K562 (cell line): ENCODE measurements at regions not wholly inside any gene's neighbourhood (a gene's known extent, or its start where the extent isn't known, plus 50 kb on each side); places are given as distances from the start of the nearest gene placed in this dataset.

ENCODE experiments used
- ATAC-seq: fragments of 200-7000 bp; cut with Tn5 transposase; 3 replicates; pipeline ENCODE4 v1.9.1; 2020; ENCODE audit warnings: moderate library complexity
- BruUV-seq: library from RNA; stranded (reverse); fragments of 400-500 nt; replicated peaks from 2 replicates; lab custom pipeline; 2021; lab: Mats Ljungman, UMichigan
- CTCF ChIA-PET: fragments of 300-600 bp; formaldehyde crosslinking; extraction: SDS; loops from one replicate; lab custom pipeline; 2021; ENCODE audit warnings: low intra/inter-chr PET ratio; lab: Yijun Ruan, JAX
- POLR2A ChIA-PET: fragments of 300-600, 350-650 bp; sonication (Branson Sonifier 250); formaldehyde crosslinking; extraction: SDS; loops from one replicate; lab custom pipeline; 2021; ENCODE audit warnings: antibody characterized with exemption, inconsistent platforms; lab: Yijun Ruan, JAX
- DNase-seq, 4 experiments: peaks; one replicate each; pipeline versions ENCODE4 v3.0.0 to v3.0.0-alpha.2; 2011 to 2018; ENCODE audit warnings: low spot score in 3 of 4, mixed read lengths in 3 of 4; ENCODE audit errors: extremely low read depth in 1 of 4
- FAIRE-seq: peaks from 2 replicates; lab custom pipeline; 2011; peaks lifted over from hg19 to GRCh38; lab: Jason Lieb, UNC
- H2AFZ ChIP-seq: 2 replicates; pipeline ENCODE4 v1.6.0; 2011; ENCODE audit warnings: low read depth, low read length, control low read depth, inconsistent platforms
- H3K27ac ChIP-seq: fragments of 200-600 bp; 3 replicates; pipeline ENCODE4 v1.8.0; 2011; ENCODE audit warnings: low read depth, mild to moderate bottlenecking, control low read depth, inconsistent platforms, low read length, moderate library complexity, mixed read lengths; ENCODE audit errors: extremely low read depth
- H3K27me3 ChIP-seq, 2 experiments: fragments of 300-600 bp in 1 of 2; 2 replicates in 1 of 2; 3 replicates in 1 of 2; pipeline versions ENCODE4 v1.6.0 to v1.8.0; 2011; ENCODE audit warnings: inconsistent platforms in 2 of 2, low read length in 2 of 2, mild to moderate bottlenecking in 1 of 2, mixed read lengths in 1 of 2, moderate library complexity in 1 of 2; ENCODE audit not compliant: control insufficient read depth in 2 of 2, insufficient read depth in 2 of 2
- H3K36me3 ChIP-seq: fragments of 300-600 bp; 3 replicates; pipeline ENCODE4 v1.8.0; 2011; ENCODE audit warnings: mild to moderate bottlenecking, low read length, inconsistent platforms; ENCODE audit not compliant: control insufficient read depth, insufficient read depth
- H3K4me1 ChIP-seq, 2 experiments: fragments of 200-600 bp in 1 of 2; replicated peaks in 1 of 2; 2 replicates in 1 of 2; 3 replicates in 1 of 2; pipeline versions ENCODE4 v1.5.1 to v1.8.0; 2011; ENCODE audit warnings: inconsistent platforms in 2 of 2, low read length in 2 of 2, mild to moderate bottlenecking in 1 of 2, mixed read lengths in 1 of 2, moderate library complexity in 1 of 2; ENCODE audit not compliant: control insufficient read depth in 2 of 2, insufficient read depth in 2 of 2
- H3K4me2 ChIP-seq: 2 replicates; pipeline ENCODE4 v1.6.1; 2011; ENCODE audit warnings: low read length, control low read depth, inconsistent platforms, mixed read lengths; ENCODE audit not compliant: insufficient read depth
- H3K4me3 ChIP-seq: fragments of 200-600 bp; sonication (generic), shearing (Covaris generic); 2 replicates; pipeline ENCODE4 v1.5.1; 2016; ENCODE audit warnings: control low read depth, inconsistent platforms
- H3K79me2 ChIP-seq: fragments of 200-600 bp; 3 replicates; pipeline ENCODE4 v1.8.0; 2011; ENCODE audit warnings: low read length, inconsistent platforms; ENCODE audit not compliant: control insufficient read depth, insufficient read depth
- H3K9ac ChIP-seq, 2 experiments: 2 replicates each; pipeline versions ENCODE4 v1.6.0 to v1.6.1; 2011; ENCODE audit warnings: low read depth in 2 of 2, low read length in 2 of 2, control low read depth in 1 of 2, inconsistent platforms in 1 of 2, mild to moderate bottlenecking in 1 of 2, mixed read lengths in 1 of 2; ENCODE audit not compliant: insufficient read depth in 1 of 2
- H3K9me1 ChIP-seq: one replicate; pipeline ENCODE4 v1.6.0; 2011; ENCODE audit warnings: inconsistent platforms, mild to moderate bottlenecking, low read length, moderate library complexity; ENCODE audit not compliant: control insufficient read depth, insufficient read depth
- H3K9me3 ChIP-seq: replicated peaks from 2 replicates; pipeline ENCODE4 v1.5.1; 2011; ENCODE audit warnings: low read depth, low read length, inconsistent platforms; ENCODE audit not compliant: control insufficient read depth, insufficient read depth
- H4K20me1 ChIP-seq: replicated peaks from 2 replicates; pipeline ENCODE4 v1.6.1; 2011; ENCODE audit warnings: low read length, inconsistent platforms, mixed read lengths; ENCODE audit not compliant: control insufficient read depth, insufficient read depth
- CEBPG ChIP-seq, 3 experiments: fragments of 200-800 bp in 1 of 3; sonication (Bioruptor generic) in 1 of 3; sonication (generic) in 1 of 3; formaldehyde crosslinking in 1 of 3; IDR thresholded peaks in 2 of 3; conservative IDR thresholded peaks in 1 of 3; 2 replicates each; pipeline versions ENCODE4 v1.6.1 to v1.8.0; 2016 to 2022; ENCODE audit warnings: missing compliant biosample characterization in 2 of 3, missing genetic modification characterization in 2 of 3, mild to moderate bottlenecking in 1 of 3, missing genetic modification reagents in 1 of 3
- FOSL1 ChIP-seq: fragments of 200-800 bp; sonication (Bioruptor generic); conservative IDR thresholded peaks from 2 replicates; pipeline ENCODE4 v1.6.1; 2016; ENCODE audit warnings: missing genetic modification characterization, missing compliant biosample characterization
- GATAD2B ChIP-seq: fragments of 450-650 bp; IDR thresholded peaks from 2 replicates; pipeline ENCODE4 v1.6.1; 2017; ENCODE audit warnings: mild to moderate bottlenecking, borderline replicate concordance
- MCM5 ChIP-seq: fragments of 450-650 bp; IDR thresholded peaks from 2 replicates; pipeline ENCODE4 v1.6.1; 2016; ENCODE audit warnings: low read depth
- NCOA6 ChIP-seq: fragments of 450-650 bp; IDR thresholded peaks from 2 replicates; pipeline ENCODE4 v1.6.1; 2017; ENCODE audit warnings: mild to moderate bottlenecking
- NFIC ChIP-seq: fragments of 450-650 bp; IDR thresholded peaks from 2 replicates; pipeline ENCODE4 v1.6.1; 2017; ENCODE audit warnings: mild to moderate bottlenecking, inconsistent platforms
- NR3C1 ChIP-seq: sonication (generic); formaldehyde crosslinking; IDR thresholded peaks from 2 replicates; pipeline ENCODE4 v1.8.1; 2022; ENCODE audit warnings: missing genetic modification reagents
- PML ChIP-seq: IDR thresholded peaks from 2 replicates; pipeline ENCODE4 v1.6.1; 2012; ENCODE audit warnings: low read length, inconsistent platforms
- RBM25 ChIP-seq: fragments of 200-400 bp; formaldehyde crosslinking; IDR thresholded peaks from 2 replicates; pipeline ENCODE4 v1.6.1; 2018; ENCODE audit warnings: low read length, low read depth, moderate library complexity; ENCODE audit not compliant: severe bottlenecking
- STAT5B ChIP-seq: fragments of 250-450 bp; sonication (Bioruptor Pico); IDR thresholded peaks from 2 replicates; pipeline ENCODE4 v1.8.0; 2021; ENCODE audit warnings: mild to moderate bottlenecking, inconsistent platforms
- SUPT5H ChIP-seq: fragments of 450-650 bp; IDR thresholded peaks from 2 replicates; pipeline ENCODE4 v1.6.1; 2016
- TAF15 ChIP-seq: fragments of 200-400 bp; formaldehyde crosslinking; IDR thresholded peaks from 2 replicates; pipeline ENCODE4 v1.6.1; 2017; ENCODE audit warnings: mild to moderate bottlenecking, low read depth, low read length, moderate library complexity
- ZNF133 ChIP-seq: fragments of 250-450 bp; sonication (Bioruptor Pico); IDR thresholded peaks from 2 replicates; pipeline ENCODE4 v1.4.0; 2020; ENCODE audit warnings: mild to moderate bottlenecking
- ZNF384 ChIP-seq: IDR thresholded peaks from 2 replicates; pipeline ENCODE4 v1.6.1; 2012; ENCODE audit warnings: low read depth, low read length, improper control_type of control experiment
- WGBS: fragments of 100-300 bp; shearing (Covaris generic); methylation state at CpG from one replicate; pipeline ENCODE4 v1.1.6; 2016; ENCODE audit warnings: low coverage, mixed read lengths; ENCODE audit not compliant: insufficient coverage; ENCODE audit errors: missing lambda C conversion rate; 5-methylcytosine and 5-hydroxymethylcytosine counted together
- in situ Hi-C: fragments of 300-500 bp; cut with MboI; formaldehyde crosslinking; loops from 4 replicates; pipeline ENCODE4 v1.15.0; 2018; ENCODE audit warnings: inconsistent platforms, mixed read lengths
- intact Hi-C: fragments of 100-400 bp; cut with micrococcal nuclease; formaldehyde crosslinking; loops from 2 replicates; pipeline ENCODE4 v1.14.2; 2022
- TF ChIP-seq, protein P1 (sequence below), 2 experiments: fragments of 450-650 bp in 1 of 2; sonication (generic) in 1 of 2; formaldehyde crosslinking in 1 of 2; IDR thresholded peaks; 2 replicates each; pipeline versions ENCODE4 v1.7.1 to v1.9.0; 2016 to 2022; ENCODE audit warnings: inconsistent platforms in 1 of 2, mild to moderate bottlenecking in 1 of 2, missing genetic modification reagents in 1 of 2

DNA sequence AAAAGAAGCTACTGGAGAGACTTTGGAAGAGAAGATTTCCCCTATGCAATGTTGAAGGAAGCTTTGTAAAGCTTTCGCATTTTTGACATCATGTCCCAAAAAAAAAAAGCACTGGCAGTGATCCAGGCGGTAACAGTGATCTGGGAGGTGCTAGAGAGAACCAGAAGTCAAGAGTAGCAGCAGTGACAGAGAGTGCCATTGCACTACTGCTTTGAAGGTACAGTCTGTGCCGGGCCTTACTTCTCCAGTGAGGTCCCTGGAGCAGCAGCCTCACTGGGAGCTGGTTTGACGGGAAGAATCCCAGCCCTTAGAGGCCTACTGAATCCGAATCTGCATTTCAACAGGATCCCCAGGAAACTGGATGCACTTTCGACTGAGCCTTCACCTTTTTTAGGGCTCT is 50.9 kb upstream of the ATL2 start:
- Histone ChIP-seq H3K27me3 (peaks cover 4 to 17% of the 10 kb centered on the region in 2 experiments; a peak in 3 of 5 replicates), H3K4me2 (no peak overlapping the region), H4K20me1 (no peaks in the 10 kb centered on the region), H3K9me1 (no peaks in the 10 kb centered on the region), H3K27ac (no peak overlapping the region), H2AFZ (peak overlapping the region; percentile 43; the same call in 1 of the 2 replicates), H3K4me1 (no peaks in the 10 kb centered on the region; a peak in 1 of 5 replicates), H3K36me3 (no peaks in the 10 kb centered on the region), H3K9ac (no peak overlapping the region), H3K9me3 (no peaks in the 10 kb centered on the region), H3K79me2 (no peaks in the 10 kb centered on the region), H3K4me3 (no peak overlapping the region)
- intact Hi-C loops = no loop called here
- ATAC-seq = 0 out of 3 replicates have a peak, but pooled peaks have one; percentile 27
- BruUV-seq = no TSS peak
- CTCF ChIA-PET = no interaction called here
- in situ Hi-C loops = no loop called here
- 13% methylated on average over 6 of the region's 6 CpGs for WGBS
- FAIRE-seq = no peak
- POLR2A ChIA-PET = interaction anchor here (0.7 kb wide), 1 partner anchor 323 kb away, joined by 3 read pairs; the partner anchor contains the start of gene SRSF7
- no peak for DNase-seq
- TF ChIP-seq GATAD2B = no peak
- TF ChIP-seq NFIC = 0 out of 2 replicates have a peak, but pooled peaks have one; percentile 32
- no peak for TF ChIP-seq FOSL1 (tag)
- TF ChIP-seq TAF15 = no peak
- TF ChIP-seq NCOA6 = no peak
- TF ChIP-seq PML = no peak
- no peak for TF ChIP-seq NR3C1 (CRISPR knock-in tag)
- no peak for TF ChIP-seq CEBPG (CRISPR knock-in tag; IDR thresholded peaks at IDR 0.05)
- TF ChIP-seq CEBPG (tag; conservative IDR thresholded peaks at IDR 0.05 in 1 of 2, IDR thresholded peaks at IDR 0.05 in 1 of 2) = no peak
- no peak for TF ChIP-seq STAT5B
- TF ChIP-seq, protein P1, sequence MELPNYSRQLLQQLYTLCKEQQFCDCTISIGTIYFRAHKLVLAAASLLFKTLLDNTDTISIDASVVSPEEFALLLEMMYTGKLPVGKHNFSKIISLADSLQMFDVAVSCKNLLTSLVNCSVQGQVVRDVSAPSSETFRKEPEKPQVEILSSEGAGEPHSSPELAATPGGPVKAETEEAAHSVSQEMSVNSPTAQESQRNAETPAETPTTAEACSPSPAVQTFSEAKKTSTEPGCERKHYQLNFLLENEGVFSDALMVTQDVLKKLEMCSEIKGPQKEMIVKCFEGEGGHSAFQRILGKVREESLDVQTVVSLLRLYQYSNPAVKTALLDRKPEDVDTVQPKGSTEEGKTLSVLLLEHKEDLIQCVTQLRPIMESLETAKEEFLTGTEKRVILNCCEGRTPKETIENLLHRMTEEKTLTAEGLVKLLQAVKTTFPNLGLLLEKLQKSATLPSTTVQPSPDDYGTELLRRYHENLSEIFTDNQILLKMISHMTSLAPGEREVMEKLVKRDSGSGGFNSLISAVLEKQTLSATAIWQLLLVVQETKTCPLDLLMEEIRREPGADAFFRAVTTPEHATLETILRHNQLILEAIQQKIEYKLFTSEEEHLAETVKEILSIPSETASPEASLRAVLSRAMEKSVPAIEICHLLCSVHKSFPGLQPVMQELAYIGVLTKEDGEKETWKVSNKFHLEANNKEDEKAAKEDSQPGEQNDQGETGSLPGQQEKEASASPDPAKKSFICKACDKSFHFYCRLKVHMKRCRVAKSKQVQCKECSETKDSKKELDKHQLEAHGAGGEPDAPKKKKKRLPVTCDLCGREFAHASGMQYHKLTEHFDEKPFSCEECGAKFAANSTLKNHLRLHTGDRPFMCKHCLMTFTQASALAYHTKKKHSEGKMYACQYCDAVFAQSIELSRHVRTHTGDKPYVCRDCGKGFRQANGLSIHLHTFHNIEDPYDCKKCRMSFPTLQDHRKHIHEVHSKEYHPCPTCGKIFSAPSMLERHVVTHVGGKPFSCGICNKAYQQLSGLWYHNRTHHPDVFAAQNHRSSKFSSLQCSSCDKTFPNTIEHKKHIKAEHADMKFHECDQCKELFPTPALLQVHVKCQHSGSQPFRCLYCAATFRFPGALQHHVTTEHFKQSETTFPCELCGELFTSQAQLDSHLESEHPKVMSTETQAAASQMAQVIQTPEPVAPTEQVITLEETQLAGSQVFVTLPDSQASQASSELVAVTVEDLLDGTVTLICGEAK (IDR thresholded peaks at IDR 0.05) = peak; percentile 74; the same call in 1 of the 2 replicates
- TF ChIP-seq, protein P1 (CRISPR knock-in tag; IDR thresholded peaks at IDR 0.05) = no peak
- no peak for TF ChIP-seq SUPT5H
- TF ChIP-seq MCM5 = no peak
- TF ChIP-seq RBM25 = no peak
- no peak for TF ChIP-seq ZNF133 (CRISPR knock-in tag)
- peak; percentile 50 for TF ChIP-seq ZNF384
